GM18502 (cell line): ENCODE measurements at regions not wholly inside any gene's neighbourhood (a gene's known extent, or its start where the extent isn't known, plus 50 kb on each side); places are given as distances from the start of the nearest gene placed in this dataset.

Experiments used
- ATAC-seq: cut with Tn5 transposase; IDR thresholded peaks from one replicate; pipeline ENCODE4 v1.9.1; 2021; ENCODE audit warnings: mild to moderate bottlenecking; ENCODE audit not compliant: unreplicated experiment, poor library complexity

DNA sequence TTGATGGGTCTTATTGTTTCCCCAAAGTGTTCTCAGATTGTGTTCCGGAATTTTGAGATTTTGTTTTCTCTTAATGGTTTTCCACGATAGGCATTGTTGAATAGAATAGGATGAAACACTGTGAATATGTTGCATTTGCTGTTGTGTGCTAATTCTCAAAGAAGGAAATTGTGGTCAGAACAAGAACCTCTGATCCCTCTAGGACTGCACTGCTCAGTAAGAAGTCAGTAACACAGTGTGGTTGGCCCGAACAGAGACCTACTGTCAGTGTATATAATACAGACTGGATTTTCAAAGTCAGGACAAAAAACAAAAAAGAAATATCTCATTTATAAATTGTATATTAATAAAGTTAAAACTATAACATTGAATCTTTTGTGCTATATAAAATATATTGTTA is 494.8 kb downstream of the MAT2B start:
- no peak for ATAC-seq

DNA sequence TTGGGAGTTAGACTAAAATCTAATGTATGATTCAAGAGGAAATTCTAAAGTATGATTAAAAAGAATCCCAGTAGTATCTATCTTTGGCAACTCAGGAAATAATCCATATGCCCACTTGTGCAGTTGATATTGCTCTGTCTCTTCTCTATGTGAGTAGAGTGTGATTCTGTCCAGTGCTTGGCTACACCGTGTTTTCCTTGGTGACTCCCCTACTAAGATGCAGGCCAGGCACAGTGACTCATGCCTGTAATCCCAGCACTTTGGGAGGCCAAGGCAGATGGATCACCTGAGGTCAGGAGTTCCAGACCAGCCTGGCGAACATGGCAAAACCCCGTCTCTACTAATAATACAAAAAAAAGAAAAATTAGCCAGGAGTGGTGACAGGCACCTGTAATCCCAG is 495.4 kb downstream of the MAT2B start:
- ATAC-seq: no peak

DNA sequence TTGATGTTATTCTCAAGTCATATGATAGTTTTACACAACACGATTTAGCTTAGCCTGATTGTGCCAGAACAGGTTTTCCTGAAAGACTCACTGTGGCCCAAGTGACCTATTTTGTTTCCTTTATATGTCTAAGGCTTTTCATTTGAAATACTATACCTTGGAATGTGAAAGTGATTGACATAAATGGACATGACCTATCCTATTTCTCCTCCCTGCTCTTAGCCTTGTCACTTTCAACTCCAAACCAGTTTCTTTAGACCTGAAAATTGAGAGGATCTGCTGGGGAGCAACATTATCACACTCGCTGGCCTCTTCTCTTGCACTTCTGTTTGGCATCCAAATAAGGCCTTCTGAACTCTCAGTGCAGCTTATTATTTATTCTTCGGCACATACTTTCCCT is 496.8 kb downstream of the MAT2B start:
- peak; percentile 15 for ATAC-seq

DNA sequence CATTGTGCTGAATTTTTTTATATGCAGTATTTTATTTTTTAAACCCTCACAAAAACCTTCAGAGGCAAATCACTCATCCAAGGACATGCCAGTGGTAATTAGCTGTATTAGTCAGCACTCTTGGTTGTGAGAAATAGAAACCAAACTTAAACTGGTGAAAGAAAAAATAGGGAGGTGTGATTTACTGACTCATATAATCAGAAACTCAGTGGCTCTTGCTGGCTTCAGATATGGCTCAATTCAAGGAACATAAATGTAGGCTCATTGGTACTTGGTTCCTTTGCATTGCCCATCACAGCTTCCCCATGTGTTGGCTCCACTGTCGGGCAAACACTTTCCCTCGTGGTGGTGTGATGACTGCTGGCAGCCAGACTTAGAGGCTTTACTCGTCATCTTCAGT is 497.2 kb downstream of the MAT2B start:
- peak; percentile 84 for ATAC-seq

DNA sequence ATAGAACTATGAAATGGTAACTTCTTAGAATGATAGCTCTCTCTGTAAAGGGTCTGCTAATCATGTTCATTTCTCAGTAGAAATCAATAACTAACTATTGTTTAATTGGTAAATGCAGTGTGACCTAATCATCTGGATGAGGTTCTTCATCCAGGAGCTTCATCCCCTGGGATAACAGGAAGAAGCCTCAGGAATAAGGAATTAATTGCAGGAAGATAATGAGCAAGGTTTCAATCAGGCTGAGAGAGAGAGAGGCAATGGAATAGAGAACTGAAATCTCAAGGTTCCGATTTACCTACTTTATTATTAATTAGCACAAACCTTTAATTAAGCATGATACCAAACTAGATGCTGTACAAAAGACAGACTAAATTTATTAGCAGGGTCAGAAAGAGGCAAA is 499.7 kb downstream of the MAT2B start:
- no peak for ATAC-seq

DNA sequence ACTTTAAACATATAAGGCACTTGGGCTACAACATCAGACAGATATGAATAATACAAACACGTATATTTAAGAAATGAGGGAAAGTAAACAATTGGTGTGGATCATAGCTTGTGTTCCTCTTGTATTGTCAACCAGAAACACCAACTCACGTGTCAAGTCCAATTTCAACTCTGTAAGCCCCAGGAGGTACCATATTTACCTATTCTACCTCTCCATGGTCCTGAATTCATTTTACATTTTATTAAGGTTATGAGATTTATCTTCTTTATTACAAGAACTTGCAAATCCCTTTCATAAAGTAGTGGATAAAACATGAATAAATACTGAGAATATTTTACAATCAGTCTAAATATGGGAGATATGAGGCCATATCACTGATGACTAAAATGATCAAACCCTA is 501.6 kb downstream of the MAT2B start:
- ATAC-seq: no peak

DNA sequence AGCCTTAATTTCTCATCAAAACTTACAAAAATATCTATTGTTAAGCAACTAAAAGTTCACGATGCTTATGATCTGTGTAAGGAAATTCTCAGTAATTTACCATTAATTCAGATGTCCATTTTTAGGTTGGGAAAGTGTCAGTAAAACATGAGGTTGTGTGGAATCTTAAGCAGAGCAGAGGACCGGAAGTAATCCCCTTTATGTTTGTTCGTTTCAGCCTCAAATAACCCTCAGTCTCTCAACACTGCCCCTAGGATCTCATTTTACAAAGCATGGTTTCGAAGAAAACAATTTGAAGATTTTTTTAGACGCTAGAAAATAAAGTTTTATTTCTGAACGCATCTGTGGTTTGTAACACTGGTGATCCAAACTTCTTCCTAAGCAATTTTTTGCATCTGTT is 504.2 kb downstream of the MAT2B start:
- ATAC-seq: no peak

DNA sequence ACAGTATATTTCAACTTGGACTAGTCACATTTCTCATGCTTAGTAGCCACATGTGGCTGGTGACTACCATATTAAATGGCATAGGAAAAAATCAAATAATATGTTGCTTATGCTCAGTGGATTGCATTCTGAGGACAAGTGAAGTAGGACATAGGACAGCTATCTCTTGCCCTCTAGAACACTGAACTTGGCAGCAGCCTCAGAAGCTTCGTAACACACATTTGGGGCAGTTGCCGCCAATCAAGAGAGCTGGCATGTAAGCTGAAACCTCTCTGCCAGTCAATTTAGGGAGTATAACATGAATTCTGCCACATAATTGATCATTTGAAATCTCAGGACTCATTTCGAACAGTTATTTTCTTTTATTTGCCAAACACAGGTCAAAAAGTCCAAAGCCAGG is 505.5 kb downstream of the MAT2B start:
- no peak for ATAC-seq

DNA sequence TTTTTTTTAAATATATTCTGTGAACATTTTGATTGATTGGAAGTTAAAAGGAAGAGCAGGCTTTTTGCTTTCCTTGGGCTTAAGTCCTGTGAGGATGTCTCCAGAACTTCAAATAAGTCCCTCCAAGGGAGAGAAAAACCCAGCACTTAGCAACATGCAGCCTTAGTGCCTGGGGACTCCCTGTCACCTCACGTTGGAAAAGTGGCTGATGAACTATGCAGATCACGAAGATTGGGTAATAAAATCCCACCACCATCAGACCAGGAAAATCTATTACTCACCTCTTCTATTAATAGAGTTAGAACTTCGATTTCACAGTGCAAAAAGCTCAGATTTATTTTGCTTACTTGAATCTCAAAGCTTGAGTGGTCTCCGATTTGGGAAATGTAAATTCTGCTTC is 507.0 kb downstream of the MAT2B start:
- no peak for ATAC-seq

DNA sequence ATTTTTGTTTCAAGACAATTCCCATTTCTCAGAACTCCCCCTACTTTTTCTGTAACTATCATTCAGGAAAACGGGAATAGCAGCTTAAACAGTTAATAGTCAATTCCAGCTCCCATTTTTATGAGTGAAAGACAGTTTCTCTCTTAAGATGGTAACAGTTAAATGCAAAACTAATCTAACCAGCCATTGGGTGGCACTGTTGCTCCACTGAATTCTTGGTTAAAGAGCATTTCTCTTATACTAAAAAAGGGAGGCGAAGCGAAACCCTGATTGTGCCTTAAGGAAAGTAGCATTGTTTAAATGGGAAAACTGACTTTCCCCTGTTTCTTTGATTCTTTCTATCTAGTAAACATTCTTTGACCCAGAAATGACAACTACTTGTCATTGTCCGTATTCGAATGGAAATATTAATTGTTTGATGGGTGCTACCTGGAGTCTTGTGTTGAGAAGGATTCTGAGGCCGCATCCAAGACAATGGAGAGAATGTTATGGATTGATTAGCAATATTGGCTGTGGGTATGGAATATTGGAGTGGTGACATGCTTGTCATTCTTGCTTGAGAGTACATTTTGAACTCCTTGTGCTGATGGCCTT is 507.8 kb downstream of the MAT2B start:
- peak; percentile 88 for ATAC-seq

DNA sequence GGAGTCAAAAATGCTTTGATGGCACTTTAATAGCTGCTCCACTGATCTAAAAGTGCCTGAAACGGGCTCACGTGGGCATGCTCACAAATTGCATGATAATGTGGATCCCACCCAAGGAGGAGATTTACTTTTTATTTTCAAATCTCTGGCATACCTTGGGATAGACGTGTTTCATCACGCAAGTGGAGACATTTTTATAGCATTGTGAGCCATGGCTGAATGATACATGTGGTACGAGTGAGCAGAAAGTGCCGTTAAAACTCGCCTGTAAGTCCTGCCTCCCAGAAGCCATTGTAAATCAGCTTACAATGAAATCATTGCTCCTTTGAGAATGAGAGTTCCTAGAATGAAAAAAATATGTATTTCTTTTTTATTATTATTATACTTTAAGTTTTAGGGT is 514.7 kb downstream of the MAT2B start:
- no peak for ATAC-seq

DNA sequence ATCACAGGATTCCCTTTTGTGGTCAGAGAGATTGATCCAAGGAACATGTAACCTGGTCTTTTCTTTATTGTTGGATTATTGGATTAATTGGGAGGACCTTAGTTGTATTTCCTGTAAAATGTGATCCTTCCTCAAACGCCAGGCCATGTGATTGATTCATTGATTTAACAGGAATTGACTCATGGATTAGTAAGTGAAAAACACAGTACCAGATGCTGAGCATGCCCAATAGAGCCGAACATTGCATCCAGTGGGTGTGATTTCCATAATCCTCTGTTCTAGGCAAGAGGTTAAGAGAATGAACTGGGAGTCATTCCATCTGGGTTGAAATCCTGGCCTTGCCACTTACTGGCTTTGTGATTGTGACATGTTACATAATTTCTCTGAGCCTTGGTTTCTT is 522.3 kb downstream of the MAT2B start:
- ATAC-seq: no peak

DNA sequence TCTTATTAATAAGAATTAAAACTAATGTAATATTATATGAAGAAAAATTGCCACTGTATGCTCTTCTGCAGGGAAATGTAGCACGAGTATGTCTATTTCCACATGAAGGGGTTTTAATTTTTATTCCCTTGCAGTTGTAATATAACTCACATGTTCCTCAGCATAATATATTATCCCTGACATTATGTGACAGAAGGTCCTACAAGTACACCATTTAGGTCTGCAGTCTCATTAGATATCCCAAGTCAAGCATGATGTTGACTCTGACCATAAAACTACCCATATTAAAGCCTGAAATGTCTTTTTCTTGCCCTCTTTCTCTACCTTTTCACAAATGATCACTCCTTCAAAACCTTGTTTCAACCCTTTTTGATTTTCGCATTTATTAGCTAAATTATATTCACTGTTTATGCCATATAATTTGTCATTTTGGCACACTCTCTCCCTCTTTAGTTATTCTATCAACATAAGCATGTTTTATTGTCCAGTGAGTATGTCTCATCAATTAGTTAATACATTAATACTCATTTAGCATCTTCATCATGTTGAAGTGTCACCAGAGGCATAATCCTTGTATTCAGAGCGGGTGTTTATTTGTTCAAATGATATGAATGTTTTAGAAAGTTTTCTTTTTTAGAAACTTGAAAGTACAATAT is 532.8 kb downstream of the MAT2B start:
- ATAC-seq: no peak

DNA sequence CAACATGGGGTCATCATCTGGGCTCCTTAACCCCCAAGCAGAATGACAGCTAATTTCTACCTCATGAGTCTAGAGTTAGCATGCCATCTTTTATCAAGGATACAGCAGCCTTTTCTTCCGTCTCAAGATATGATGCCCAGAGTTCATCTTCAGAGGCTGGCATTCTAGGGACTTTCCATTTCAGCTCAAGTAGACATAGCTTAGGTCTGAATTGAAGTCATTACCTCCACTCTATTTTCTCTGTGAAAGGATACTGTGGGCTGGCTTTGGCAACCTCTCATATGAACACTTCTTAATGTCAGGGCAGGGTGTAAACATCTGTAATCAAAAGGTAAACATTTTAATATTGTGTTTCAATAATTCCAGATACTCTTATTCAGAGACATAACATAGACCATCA is 535.7 kb downstream of the MAT2B start:
- no peak for ATAC-seq

DNA sequence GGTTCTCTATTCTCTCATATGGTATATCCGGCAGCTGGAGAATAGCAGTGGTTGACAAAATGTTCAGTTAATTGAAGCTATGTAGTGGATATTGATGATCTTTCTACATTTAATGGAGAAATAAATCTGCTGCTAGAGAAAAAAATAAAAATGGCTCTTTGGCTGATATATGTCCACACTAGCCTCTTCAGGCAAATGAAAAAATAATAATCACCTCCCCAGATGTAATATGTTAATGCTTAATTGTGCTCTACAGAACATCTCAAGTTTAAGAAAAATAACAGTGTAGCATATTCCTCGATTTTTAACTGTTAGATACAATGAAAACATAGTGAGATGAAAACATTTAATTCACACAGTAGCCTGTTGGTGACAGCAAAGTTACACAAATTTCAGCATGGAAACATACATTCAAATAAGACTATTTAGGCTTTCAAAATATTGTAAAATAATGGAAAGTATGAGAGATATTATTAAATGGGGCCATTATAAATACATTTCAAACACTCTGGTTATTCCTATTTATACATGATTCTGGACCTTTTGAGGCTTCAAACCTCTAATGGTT is 543.0 kb downstream of the MAT2B start:
- ATAC-seq: no peak

DNA sequence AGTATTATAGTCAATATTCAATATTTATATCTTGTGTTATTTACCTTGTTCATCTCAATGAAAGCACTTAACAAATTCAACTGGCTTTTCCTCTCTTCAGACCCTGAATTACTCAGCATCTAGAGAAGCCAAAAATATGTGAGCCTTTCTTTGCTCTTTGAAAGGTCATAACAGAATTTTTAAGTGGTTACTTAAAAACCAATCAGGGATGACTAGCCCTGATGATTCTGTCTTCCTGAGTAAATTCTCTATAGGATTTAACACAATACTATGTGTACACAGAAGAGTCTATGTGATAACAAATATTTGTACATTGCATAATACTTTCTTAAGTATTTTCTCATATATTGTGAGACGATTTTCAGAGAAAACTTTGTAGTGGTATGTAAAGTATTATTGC is 546.3 kb downstream of the MAT2B start:
- no peak for ATAC-seq

DNA sequence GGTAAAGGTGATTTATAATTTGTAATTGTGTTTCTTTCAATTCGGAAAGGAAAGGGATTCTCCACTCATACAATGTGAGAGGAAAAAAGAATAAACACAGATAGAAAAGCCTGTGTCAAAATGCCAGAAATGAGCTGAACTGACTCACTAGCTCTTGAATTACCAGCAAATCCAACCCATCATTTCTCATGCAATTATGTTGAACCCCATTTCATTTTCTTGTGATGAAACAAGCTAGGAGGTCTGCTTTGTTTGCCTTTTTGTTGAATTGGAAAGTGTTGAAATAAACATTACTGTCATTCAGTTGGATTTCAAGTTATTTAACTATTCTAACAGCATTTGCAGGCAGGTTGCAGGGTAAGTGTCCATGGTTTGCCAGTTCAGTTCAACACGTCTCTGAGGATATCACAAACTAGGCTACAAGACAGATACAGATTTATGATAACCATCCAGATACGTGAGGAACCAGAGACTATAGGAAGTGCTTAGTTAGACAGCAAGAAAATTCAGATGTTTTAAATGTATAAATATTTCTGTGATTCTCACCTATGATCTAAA is 547.2 kb downstream of the MAT2B start:
- no peak for ATAC-seq

DNA sequence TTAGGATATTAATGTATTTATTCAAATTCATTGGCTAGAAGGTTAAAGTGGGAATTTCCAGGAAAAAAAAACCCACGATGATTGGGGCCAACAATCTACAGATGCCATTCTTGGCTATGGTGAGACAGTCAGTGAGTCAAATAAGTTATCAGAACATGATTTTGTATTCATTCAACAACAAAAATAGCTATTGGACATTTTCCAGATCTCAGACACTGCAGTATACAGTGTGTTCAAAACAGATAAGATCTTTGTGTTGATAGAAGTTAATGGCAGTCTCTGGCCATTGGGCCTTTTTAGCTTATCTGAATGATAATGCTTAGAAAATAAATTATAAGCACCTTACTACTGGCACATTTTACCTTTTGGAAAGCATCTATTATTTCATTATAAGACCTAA is 547.7 kb downstream of the MAT2B start:
- no peak for ATAC-seq

DNA sequence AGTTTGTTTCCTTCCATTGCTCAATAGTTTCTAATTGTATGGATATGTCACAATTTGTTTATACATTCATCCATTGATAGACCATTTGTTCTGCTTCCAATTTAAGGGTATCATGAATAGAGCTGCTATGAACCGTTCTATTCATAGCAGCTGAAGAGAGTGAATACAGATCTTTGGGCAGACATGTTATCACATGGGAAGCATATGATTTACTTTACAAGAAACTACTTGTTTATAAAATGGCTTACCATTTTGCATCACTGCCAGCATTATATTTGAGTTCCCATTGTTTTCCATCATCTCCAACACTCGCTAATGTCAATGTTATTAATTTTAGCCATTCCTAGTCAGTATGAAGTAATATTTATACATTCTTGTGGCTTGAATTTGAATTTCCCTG is 549.0 kb downstream of the MAT2B start:
- ATAC-seq: no peak

DNA sequence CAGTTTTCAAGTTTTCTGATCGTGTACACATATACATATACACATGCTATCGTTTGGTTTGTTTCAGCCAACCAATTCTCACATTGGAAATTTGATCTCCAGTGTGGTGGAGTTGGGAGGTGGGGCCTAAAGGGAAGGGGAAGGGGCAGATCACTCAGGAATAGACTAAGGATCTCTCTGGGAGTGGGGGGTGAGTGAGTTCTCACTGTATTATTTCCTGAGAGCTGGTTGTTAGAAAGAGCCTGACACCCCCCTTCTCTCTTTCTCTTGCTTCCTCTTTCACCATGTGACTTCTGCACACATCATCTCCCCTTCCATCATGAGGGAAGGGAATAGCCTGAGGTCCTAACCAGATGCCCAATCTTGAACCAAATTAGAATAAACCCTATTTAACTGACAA is 551.7 kb downstream of the MAT2B start:
- ATAC-seq: no peak

DNA sequence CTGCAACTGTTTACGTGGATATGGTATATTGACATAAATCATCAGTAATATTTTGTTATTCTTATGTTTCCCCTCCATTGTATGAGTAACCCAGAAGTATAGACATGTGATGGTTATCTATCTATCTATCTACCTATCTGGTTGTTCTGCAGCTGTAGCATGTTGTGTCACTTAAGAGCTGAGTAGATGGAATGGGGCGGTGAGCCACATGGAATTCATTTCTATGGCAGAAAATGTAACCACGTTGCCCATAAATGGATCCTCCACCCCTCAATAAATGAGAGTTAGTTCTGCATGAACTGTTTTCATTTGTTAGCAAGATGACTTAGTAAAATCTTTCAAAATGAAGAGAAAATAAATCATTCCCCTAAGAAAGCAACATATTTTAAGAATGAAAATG is 553.2 kb downstream of the MAT2B start:
- no peak for ATAC-seq

DNA sequence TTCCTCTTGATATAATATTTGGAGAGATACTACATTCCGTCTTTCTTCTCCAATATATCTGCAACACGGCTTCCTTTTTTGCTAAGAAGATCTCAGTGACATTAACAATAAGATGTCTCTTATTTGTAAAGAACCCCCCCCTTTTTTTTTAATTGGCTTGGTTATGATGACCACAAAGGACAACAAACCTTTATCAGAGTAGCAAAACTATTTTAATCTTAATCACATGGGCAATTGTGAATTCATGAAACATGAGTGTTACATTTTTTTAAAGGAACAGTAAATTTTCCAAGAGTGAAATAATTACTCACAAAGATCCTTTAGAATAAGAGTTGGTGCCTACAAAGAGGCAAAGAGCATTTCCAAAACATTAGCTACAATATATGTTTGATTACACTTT is 554.1 kb downstream of the MAT2B start:
- no peak for ATAC-seq
